ENCODE measurements at regions not wholly inside any gene's neighbourhood (a gene's known extent, or its start where the extent isn't known, plus 50 kb on each side); places are given as distances from the start of the nearest gene placed in this dataset.

DNA sequence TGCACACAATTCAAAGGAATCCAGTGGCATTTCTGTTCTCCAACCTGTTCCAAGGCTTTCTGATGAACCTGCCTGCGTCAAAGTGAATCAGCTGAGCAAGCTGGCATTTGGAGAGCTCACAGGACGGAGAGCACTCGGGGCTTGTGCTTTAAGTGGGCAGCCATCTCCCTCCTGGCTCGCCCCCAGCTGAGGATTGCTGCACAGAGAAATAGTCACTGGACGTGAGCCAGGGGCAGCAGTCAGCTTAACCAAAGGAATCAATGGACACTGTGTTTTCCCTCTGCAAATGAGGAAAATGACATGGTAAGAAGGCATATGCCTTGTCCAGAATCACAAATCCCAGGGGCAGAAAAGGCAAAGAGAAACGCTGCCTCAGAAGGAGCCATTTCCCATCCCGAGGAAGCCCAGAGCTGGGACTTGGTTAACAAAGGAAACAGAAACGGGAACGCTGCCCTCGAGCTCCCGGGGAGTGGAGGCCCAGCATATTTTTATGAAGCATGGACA is 299.4 kb downstream of the ZSWIM6 start:
- H3K36me3 ChIP-seq (ENCODE audit: control insufficient read depth, insufficient read depth, low read length), result no peaks in the 10 kb centered on the region
- H3K27ac ChIP-seq (ENCODE audit: low read length), result peak overlapping the region; percentile 69
- H3K4me3 ChIP-seq (ENCODE audit: low read length), result no peak overlapping the region
- 20% methylated on average over 10 of the region's 11 CpGs for WGBS (ENCODE audit: insufficient coverage)
- H3K27me3 ChIP-seq (ENCODE audit: control insufficient read depth, insufficient read depth, low read length), result peaks cover under 1% of the 10 kb centered on the region
- peaks cover 13% of the 10 kb centered on the region for H3K4me1 ChIP-seq (ENCODE audit: control insufficient read depth, insufficient read depth, low read length)
- H3K9me3 ChIP-seq (replicated peaks; ENCODE audit: control insufficient read depth, low read depth, low read length), result no peaks in the 10 kb centered on the region
- peak; percentile 67 for DNase-seq

DNA sequence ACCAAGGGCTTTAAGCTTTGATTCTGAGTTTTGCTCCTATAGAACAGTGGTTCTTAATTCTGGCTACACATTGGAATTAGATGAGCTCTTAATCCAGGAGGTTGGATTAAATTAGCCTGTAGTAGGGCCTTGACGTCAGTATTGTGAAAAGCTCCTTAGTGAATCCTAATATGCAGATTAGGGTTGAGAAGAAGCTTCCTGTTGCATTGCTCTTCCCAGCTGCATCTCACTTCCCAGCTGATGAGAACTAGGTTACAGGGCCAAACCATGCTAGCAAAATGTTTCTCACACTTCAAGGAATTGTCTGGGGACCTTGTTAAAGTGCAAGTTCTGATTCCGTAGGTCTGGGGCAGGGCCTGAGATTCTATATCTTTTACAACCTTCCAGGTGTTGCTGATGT is 300.0 kb downstream of the ZSWIM6 start:
- no peaks in the 10 kb centered on the region for H3K36me3 ChIP-seq (ENCODE audit: control insufficient read depth, insufficient read depth, low read length)
- DNase-seq, result peak; percentile 39
- no peaks in the 10 kb centered on the region for H3K9me3 ChIP-seq (replicated peaks; ENCODE audit: control insufficient read depth, low read depth, low read length)
- H3K27ac ChIP-seq (ENCODE audit: low read length), result peak overlapping the region; percentile 69
- WGBS (ENCODE audit: insufficient coverage), result no CpG with 5 or more reads among the region's 2 CpGs
- H3K4me1 ChIP-seq (ENCODE audit: control insufficient read depth, insufficient read depth, low read length), result peaks cover 9% of the 10 kb centered on the region
- no peaks in the 10 kb centered on the region for H3K27me3 ChIP-seq (ENCODE audit: control insufficient read depth, insufficient read depth, low read length)
- H3K4me3 ChIP-seq (ENCODE audit: low read length), result no peak overlapping the region

GRCh38 chr5:61635271-61635670 is 303.2 kb downstream of the ZSWIM6 start:
- H3K27ac ChIP-seq (ENCODE audit: low read length), result no peak overlapping the region

DNA sequence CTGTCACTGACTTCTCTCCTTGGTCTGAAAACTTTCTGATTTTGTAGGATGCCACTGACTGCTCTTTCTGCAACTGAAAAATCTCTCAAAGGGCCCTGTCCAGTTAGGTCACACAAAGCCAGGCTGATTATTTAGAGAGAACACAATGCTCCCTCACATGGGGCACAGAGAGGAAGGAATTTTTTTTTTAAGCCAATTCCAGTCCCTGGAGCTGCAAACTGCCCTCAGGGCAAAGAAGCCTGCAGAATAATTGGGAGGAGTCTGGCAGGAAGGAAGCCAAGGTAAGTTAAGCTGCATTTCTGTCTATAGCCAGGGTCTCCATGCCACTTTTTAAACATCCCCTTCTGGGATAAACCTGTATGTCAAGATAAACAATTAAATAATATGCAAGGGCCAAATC is 305.5 kb downstream of the ZSWIM6 start:
- Histone ChIP-seq H3K36me3 (ENCODE audit: control insufficient read depth, insufficient read depth, low read length) (no peaks in the 10 kb centered on the region), H3K9me3 (replicated peaks; ENCODE audit: control insufficient read depth, low read depth, low read length) (no peaks in the 10 kb centered on the region), H3K27ac (ENCODE audit: low read length) (no peak overlapping the region), H3K27me3 (ENCODE audit: control insufficient read depth, insufficient read depth, low read length) (peaks cover 2% of the 10 kb centered on the region), H3K4me1 (ENCODE audit: control insufficient read depth, insufficient read depth, low read length) (peaks cover 8% of the 10 kb centered on the region), H3K4me3 (ENCODE audit: low read length) (no peak overlapping the region)
- DNase-seq, result no peak

More at GRCh38 chr5:61635271-61635670, 303.2 kb downstream of the ZSWIM6 start:
- no peaks in the 10 kb centered on the region for H3K9me3 ChIP-seq (replicated peaks; ENCODE audit: control insufficient read depth, low read depth, low read length)
- H3K36me3 ChIP-seq (ENCODE audit: control insufficient read depth, insufficient read depth, low read length), result no peaks in the 10 kb centered on the region
- WGBS (ENCODE audit: insufficient coverage), result 77% methylated on average over 3 of the region's 3 CpGs
- no peak overlapping the region for H3K4me3 ChIP-seq (ENCODE audit: low read length)
- no peaks in the 10 kb centered on the region for H3K27me3 ChIP-seq (ENCODE audit: control insufficient read depth, insufficient read depth, low read length)
- no peak for DNase-seq
- peaks cover 18% of the 10 kb centered on the region for H3K4me1 ChIP-seq (ENCODE audit: control insufficient read depth, insufficient read depth, low read length)

DNA sequence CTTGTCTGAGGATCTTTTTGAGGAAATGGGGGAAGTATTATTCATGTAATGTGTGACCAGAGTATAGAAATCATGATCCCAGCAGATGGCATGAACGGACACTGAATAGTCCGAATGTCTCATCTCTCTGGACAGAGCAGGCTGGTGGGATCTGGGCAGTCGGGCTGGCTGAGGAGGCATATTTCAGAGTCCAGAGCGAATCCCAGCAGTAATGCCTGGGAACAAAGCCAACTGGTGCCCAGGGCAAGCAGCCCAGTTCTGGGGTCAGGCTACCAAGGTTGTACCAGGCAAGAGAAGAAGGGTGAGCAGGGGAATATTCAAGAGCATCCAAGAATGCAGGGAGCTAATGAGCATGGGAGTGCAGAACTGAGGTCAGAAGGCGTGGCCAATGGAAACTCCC is 306.4 kb downstream of the ZSWIM6 start:
- no peak for DNase-seq
- no peak overlapping the region for H3K27ac ChIP-seq (ENCODE audit: low read length)
- no peaks in the 10 kb centered on the region for H3K9me3 ChIP-seq (replicated peaks; ENCODE audit: control insufficient read depth, low read depth, low read length)
- no peaks in the 10 kb centered on the region for H3K36me3 ChIP-seq (ENCODE audit: control insufficient read depth, insufficient read depth, low read length)
- H3K27me3 ChIP-seq (ENCODE audit: control insufficient read depth, insufficient read depth, low read length), result peaks cover 2% of the 10 kb centered on the region
- peaks cover 8% of the 10 kb centered on the region for H3K4me1 ChIP-seq (ENCODE audit: control insufficient read depth, insufficient read depth, low read length)
- WGBS (ENCODE audit: insufficient coverage), result 78% methylated on average over 5 of the region's 5 CpGs
- no peak overlapping the region for H3K4me3 ChIP-seq (ENCODE audit: low read length)

DNA sequence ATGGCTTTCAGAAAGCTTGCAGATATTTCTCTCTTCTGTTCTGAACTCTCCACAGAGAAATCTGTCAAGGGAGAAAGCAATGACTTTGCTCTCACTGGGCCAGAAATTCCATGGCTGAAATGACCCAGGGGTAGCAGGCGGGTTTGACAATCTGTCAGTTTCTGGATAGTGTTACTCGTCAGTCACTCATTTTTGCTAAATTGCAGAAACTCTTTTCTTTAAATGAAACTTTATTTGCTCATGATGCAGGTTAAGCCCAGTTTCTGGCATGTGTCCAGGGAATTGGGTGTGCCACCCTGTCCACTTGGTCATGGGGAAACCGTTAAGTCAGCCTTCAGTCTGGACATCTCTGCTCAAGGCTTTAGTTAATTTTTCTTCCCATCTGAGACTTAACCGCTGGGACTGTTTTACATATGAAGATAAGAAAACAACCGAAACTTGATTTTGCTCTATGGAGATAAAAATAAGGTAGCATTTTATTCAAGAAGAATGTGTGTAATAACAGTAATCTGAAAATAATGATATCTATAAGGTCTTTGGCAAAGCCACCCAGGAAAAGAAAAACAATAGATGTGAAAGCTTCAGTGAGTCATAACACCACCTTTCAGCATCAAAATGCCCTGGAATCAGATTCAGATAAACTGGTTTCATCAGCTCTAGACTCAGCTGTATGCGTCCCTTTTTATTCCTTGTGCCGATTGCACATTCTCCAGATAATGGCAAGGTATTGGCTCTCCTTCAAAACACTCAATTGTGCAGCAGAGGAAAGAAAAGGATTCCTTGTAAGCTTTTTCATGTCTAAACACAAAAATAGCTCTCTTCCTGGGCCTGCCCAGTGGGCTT is 308.3 kb downstream of the ZSWIM6 start:
- 57% methylated on average over 3 of the region's 7 CpGs for WGBS (ENCODE audit: insufficient coverage)
- no peak overlapping the region for H3K4me3 ChIP-seq (ENCODE audit: low read length)

DNA sequence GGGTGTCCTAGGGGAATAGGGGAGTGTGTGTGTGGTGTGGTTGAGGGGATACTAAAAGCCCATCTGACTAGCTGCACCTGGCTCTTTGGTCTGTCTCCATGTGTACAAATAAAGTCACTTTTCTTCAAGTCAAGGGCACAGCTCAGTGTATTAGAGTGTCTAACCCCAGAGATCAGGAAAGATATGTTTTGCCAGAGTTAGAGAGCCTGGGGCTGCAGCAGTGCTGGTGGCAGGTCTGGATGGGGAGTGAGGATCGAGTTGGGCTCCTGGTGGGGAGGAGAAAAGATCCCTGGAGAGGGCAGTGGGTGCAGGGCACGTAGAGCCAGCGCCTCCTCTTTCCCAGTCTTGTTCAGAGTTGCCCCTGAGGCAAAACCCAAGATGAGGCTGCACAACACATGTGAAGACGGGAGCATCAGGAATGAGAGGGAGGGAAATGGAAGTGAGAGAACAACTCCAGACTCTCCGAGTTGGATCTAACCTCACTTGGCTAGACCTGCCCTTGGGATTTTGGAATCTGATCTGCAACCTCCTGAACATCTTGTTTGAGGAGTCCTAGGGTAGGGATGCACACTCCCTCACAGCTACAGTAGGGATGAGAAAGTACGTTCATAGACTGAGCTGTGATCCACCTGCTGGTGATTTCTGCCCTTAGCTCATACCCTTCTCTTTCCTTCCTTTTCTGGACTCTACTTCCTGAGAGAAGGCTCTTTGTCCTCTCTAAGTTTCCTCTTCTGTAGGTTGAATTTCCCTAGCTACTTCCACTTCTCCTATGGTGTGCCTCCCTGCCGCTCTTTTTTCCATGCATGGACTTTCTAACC is 309.9 kb downstream of the ZSWIM6 start:
- Histone ChIP-seq H3K9me3 (replicated peaks; ENCODE audit: control insufficient read depth, low read depth, low read length) (no peaks in the 10 kb centered on the region), H3K4me3 (ENCODE audit: low read length) (no peak overlapping the region), H3K27ac (ENCODE audit: low read length) (no peak overlapping the region), H3K4me1 (ENCODE audit: control insufficient read depth, insufficient read depth, low read length) (peaks cover 8% of the 10 kb centered on the region), H3K36me3 (ENCODE audit: control insufficient read depth, insufficient read depth, low read length) (no peaks in the 10 kb centered on the region), H3K27me3 (ENCODE audit: control insufficient read depth, insufficient read depth, low read length) (peaks cover 2% of the 10 kb centered on the region)
- WGBS (ENCODE audit: insufficient coverage), result 70% methylated on average over 4 of the region's 7 CpGs
- peak; percentile 20 for DNase-seq

More for the DNA sequence above, 308.3 kb downstream of the ZSWIM6 start:
- no peak overlapping the region for H3K27ac ChIP-seq (ENCODE audit: low read length)
- no peaks in the 10 kb centered on the region for H3K9me3 ChIP-seq (replicated peaks; ENCODE audit: control insufficient read depth, low read depth, low read length)
- H3K36me3 ChIP-seq (ENCODE audit: control insufficient read depth, insufficient read depth, low read length), result no peaks in the 10 kb centered on the region
- H3K27me3 ChIP-seq (ENCODE audit: control insufficient read depth, insufficient read depth, low read length), result peaks cover 2% of the 10 kb centered on the region
- H3K4me1 ChIP-seq (ENCODE audit: control insufficient read depth, insufficient read depth, low read length), result peaks cover 8% of the 10 kb centered on the region
- DNase-seq, result no peak

DNA sequence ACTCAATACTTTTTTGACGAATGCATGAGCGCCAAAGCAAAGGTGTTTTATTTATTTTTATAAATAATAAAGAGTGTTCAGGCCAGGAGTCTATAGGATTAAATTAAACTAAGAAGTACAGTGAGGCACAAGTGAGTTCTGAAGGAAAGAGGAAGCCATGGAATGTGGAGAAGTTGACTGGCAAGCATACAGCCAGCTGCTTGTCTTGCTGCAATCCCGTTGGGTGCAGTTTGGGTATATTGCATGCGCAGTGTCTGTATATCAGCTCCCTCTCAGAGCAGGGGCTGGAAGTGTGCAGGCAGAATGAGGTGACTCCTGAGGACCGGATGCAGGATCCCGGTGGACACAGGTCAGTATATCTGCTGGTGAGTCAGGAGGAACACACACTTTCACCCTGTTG is 315.6 kb downstream of the ZSWIM6 start:
- Histone ChIP-seq H3K4me3 (ENCODE audit: low read length) (no peak overlapping the region), H3K9me3 (replicated peaks; ENCODE audit: control insufficient read depth, low read depth, low read length) (no peaks in the 10 kb centered on the region), H3K27me3 (ENCODE audit: control insufficient read depth, insufficient read depth, low read length) (no peaks in the 10 kb centered on the region), H3K36me3 (ENCODE audit: control insufficient read depth, insufficient read depth, low read length) (no peaks in the 10 kb centered on the region), H3K27ac (ENCODE audit: low read length) (no peak overlapping the region), H3K4me1 (ENCODE audit: control insufficient read depth, insufficient read depth, low read length) (peaks cover 2% of the 10 kb centered on the region)
- WGBS (ENCODE audit: insufficient coverage), result 56% methylated on average over 3 of the region's 6 CpGs
- DNase-seq, result no peak

DNA sequence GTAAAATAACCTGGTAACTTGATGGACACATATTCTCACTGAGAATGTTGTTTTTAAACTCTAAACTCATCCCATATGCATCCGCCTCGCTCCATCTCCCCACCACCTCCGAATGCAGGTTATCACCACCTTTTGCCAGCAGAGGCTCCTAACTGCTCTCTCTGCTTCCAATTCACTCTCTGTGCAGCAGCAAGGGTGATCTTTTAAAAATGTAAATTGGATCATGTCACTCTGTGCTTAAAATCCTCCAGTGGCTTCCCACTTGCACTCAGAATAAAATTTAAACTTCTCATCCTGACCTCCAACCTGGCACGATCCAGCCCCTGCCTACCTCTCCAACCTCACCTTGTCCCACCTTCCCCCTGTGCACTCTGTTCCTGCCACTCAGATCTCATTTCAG is 317.2 kb downstream of the ZSWIM6 start:
- no peaks in the 10 kb centered on the region for H3K36me3 ChIP-seq (ENCODE audit: control insufficient read depth, insufficient read depth, low read length)
- peaks cover 2% of the 10 kb centered on the region for H3K4me1 ChIP-seq (ENCODE audit: control insufficient read depth, insufficient read depth, low read length)
- no peak overlapping the region for H3K27ac ChIP-seq (ENCODE audit: low read length)
- no peaks in the 10 kb centered on the region for H3K9me3 ChIP-seq (replicated peaks; ENCODE audit: control insufficient read depth, low read depth, low read length)
- H3K27me3 ChIP-seq (ENCODE audit: control insufficient read depth, insufficient read depth, low read length), result no peaks in the 10 kb centered on the region
- H3K4me3 ChIP-seq (ENCODE audit: low read length), result no peak overlapping the region
- 85% methylated on average over 4 of the region's 4 CpGs for WGBS (ENCODE audit: insufficient coverage)
- DNase-seq, result no peak

GRCh38 chr5:61649971-61650370 is 317.9 kb downstream of the ZSWIM6 start:
- H3K4me3 ChIP-seq (ENCODE audit: low read length), result no peak overlapping the region
- H3K9me3 ChIP-seq (replicated peaks; ENCODE audit: control insufficient read depth, low read depth, low read length), result no peaks in the 10 kb centered on the region
- H3K4me1 ChIP-seq (ENCODE audit: control insufficient read depth, insufficient read depth, low read length), result peaks cover 2% of the 10 kb centered on the region
- WGBS (ENCODE audit: insufficient coverage), result 51% methylated on average over 5 of the region's 5 CpGs
- peak; percentile 15 for DNase-seq
- no peak overlapping the region for H3K27ac ChIP-seq (ENCODE audit: low read length)
- no peaks in the 10 kb centered on the region for H3K36me3 ChIP-seq (ENCODE audit: control insufficient read depth, insufficient read depth, low read length)
- no peaks in the 10 kb centered on the region for H3K27me3 ChIP-seq (ENCODE audit: control insufficient read depth, insufficient read depth, low read length)
